ENCODE measurements at regions not wholly inside any gene's neighbourhood (a gene's known extent, or its start where the extent isn't known, plus 50 kb on each side); places are given as distances from the start of the nearest gene placed in this dataset.

DNA sequence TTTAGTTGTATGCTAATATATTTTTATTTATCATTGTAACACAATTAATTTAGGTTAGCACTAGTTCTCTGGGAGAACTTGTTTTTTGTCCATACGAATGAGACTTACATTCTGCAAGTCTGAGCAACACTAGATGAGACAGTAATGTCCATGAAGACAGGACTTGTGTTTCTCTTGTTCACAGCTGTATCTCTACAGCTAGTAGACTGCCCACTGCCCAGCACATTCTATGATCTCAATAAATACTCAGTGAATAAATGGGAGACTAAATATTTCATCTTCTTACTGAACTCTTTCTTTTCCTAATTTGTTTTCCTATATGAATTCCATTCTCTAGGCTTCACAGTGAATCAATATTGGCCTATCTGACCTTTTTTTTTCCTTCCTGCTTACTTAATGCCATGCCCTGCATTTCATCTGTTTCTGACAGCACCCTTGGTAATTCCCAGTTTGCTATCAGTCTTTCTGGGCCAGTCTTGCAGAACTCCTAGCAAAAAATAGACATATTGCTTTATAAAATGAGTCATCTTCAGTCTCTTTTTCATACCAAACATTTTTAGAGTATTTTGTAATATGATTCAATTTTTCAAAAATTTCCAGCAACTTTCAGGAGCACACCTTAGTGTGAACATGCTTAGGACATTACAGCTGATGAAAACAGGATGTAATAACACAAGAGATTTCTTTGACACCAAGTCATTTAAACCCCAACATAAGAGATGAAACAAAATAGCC lies 185.5 kb upstream of the ATP2B1 start:
- WGBS, 2 donors: 65 to 73% methylated on average over 1 of the region's 1 CpG
- no peak for DNase-seq (ENCODE audit: low spot score in 2 of 2)
- no peak overlapping the region for H3K4me3 ChIP-seq (ENCODE audit: low read depth, poor library complexity, severe bottlenecking)
- intact Hi-C loops (cut with DNase I; ENCODE audit: low total_unique reads): no loop called here
- TF ChIP-seq, protein P1, sequence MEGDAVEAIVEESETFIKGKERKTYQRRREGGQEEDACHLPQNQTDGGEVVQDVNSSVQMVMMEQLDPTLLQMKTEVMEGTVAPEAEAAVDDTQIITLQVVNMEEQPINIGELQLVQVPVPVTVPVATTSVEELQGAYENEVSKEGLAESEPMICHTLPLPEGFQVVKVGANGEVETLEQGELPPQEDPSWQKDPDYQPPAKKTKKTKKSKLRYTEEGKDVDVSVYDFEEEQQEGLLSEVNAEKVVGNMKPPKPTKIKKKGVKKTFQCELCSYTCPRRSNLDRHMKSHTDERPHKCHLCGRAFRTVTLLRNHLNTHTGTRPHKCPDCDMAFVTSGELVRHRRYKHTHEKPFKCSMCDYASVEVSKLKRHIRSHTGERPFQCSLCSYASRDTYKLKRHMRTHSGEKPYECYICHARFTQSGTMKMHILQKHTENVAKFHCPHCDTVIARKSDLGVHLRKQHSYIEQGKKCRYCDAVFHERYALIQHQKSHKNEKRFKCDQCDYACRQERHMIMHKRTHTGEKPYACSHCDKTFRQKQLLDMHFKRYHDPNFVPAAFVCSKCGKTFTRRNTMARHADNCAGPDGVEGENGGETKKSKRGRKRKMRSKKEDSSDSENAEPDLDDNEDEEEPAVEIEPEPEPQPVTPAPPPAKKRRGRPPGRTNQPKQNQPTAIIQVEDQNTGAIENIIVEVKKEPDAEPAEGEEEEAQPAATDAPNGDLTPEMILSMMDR (IDR thresholded peaks at IDR 0.05): no peak
- no peak for TF ChIP-seq POLR2A (IDR thresholded peaks at IDR 0.05)

DNA sequence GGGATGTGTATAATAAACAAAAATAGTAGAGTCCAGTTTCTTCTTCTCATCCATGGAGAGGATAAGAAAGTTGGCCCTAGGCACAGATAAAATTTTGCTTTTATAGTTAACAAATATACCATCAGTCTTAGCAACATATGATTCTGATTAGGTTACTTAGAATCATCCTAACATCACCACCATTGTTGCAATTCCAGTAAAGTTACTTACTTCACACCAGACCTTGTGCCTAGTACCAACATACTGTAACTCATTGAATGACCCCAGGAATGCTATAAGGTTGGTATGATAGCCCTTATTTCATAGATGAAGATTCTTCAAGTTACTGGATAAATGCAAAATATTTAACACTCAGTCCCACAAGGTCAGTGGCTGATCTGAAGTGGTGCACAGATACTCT lies 183.8 kb upstream of the ATP2B1 start:
- no peak overlapping the region for H3K4me3 ChIP-seq (ENCODE audit: low read depth, poor library complexity, severe bottlenecking)
- TF ChIP-seq, protein P1 (IDR thresholded peaks at IDR 0.05): no peak
- TF ChIP-seq POLR2A (IDR thresholded peaks at IDR 0.05): no peak
- DNase-seq (ENCODE audit: low spot score in 2 of 2): no peak
- intact Hi-C loops (cut with DNase I; ENCODE audit: low total_unique reads): no loop called here

DNA sequence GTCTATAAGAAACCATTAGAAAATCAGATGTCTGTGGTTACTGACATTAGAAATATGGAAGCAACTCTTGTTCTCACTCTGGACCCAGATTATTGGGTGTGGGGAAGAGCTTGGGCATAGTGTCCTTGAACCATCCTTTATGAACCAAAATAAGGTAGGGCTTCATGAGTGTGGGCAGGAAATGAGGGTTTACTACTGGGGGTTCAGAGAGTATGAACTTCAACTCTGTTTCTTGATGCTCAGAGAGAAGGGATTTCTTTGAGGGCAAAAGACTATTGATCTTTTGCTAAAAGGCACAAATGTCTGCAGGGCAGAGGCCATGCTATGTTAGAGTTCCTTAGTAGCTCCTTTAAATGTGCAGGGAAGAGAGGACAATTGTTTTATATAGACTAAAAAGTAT lies 183.3 kb upstream of the ATP2B1 start:
- intact Hi-C loops (cut with DNase I; ENCODE audit: low total_unique reads): no loop called here
- no peak overlapping the region for H3K4me3 ChIP-seq (ENCODE audit: low read depth, poor library complexity, severe bottlenecking)
- TF ChIP-seq POLR2A (IDR thresholded peaks at IDR 0.05): no peak
- TF ChIP-seq, protein P1 (IDR thresholded peaks at IDR 0.05): no peak
- DNase-seq (ENCODE audit: low spot score in 2 of 2): no peak

DNA sequence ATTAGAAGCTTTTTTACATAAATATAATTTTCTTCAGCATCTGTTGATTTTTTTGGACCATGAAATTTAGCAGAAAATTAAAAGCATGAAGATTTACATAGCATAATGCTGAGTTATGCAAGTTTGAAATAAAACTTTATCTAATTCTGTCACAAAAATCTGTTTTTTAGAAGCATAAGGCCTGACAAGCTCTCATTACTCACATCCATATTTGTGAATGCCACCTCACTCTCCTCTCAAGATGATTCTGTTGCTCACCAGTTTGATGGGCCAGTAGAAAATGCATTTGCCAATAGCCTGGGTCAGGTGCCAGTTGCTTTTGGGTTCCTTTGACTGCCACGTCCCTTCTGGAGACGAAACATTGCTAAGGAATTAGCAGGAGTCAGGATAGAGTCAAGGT lies 181.5 kb upstream of the ATP2B1 start:
- intact Hi-C loops (cut with DNase I; ENCODE audit: low total_unique reads): no loop called here
- TF ChIP-seq, protein P1 (IDR thresholded peaks at IDR 0.05): no peak
- TF ChIP-seq POLR2A (IDR thresholded peaks at IDR 0.05): no peak
- no peak overlapping the region for H3K4me3 ChIP-seq (ENCODE audit: low read depth, poor library complexity, severe bottlenecking)
- no peak for DNase-seq (ENCODE audit: low spot score in 2 of 2)
- WGBS, 2 donors: 96 to 100% methylated on average over 2 of the region's 2 CpGs

DNA sequence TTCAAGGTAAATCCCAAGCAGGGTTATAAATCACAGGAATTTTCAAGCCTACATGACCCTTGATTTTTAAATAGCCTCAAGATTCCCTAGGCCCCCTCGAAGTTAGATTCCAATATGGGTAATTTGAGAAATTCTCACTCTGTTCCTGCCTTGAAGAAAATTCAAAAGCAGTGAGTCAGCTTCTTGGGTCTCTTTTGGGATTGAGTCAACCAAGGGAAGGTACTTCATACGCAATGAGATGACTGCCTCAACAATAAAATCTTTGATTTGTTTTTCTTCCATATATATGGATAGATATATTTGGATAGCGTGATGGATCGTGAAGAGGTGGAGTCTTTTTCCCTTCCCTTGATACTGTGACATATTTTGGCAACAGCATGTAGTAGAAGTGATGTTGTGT lies 180.4 kb upstream of the ATP2B1 start:
- DNase-seq (ENCODE audit: low spot score in 2 of 2): no peak
- intact Hi-C loops (cut with DNase I; ENCODE audit: low total_unique reads): no loop called here
- no peak overlapping the region for H3K4me3 ChIP-seq (ENCODE audit: low read depth, poor library complexity, severe bottlenecking)
- WGBS, 2 donors: 94 to 95% methylated on average over 4 of the region's 4 CpGs
- TF ChIP-seq, protein P1 (IDR thresholded peaks at IDR 0.05): no peak
- TF ChIP-seq POLR2A (IDR thresholded peaks at IDR 0.05): no peak

DNA sequence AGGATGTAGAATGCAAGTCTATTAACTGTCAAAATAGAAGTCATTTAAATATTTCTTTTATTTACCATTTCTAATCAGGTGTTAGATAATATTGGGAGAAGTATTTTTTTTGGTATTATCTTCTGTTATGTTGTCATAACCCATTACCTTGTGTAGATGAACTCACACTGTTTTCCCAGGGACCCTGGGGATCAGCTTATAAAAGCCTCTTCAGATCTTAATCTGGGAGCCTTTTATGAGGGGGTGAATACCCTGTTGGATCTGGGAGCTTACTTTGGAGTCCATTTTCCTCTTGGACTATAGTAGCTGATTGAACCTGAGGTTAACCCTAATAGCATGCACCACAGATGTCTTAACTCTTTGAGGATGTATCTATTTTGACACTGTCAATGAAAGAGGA lies 176.3 kb upstream of the ATP2B1 start:
- DNase-seq (ENCODE audit: low spot score in 2 of 2): no peak
- H3K4me3 ChIP-seq (ENCODE audit: low read depth, poor library complexity, severe bottlenecking): no peak overlapping the region
- TF ChIP-seq, protein P1 (IDR thresholded peaks at IDR 0.05): no peak
- intact Hi-C loops (cut with DNase I; ENCODE audit: low total_unique reads): no loop called here
